GM19035 (cell line): ENCODE measurements at regions not wholly inside any gene's neighbourhood (a gene's known extent, or its start where the extent isn't known, plus 50 kb on each side); places are given as distances from the start of the nearest gene placed in this dataset.

Source experiments
- ATAC-seq: cut with Tn5 transposase; IDR thresholded peaks from one replicate; pipeline ENCODE4 v1.9.1; 2021; ENCODE audit not compliant: unreplicated experiment

DNA sequence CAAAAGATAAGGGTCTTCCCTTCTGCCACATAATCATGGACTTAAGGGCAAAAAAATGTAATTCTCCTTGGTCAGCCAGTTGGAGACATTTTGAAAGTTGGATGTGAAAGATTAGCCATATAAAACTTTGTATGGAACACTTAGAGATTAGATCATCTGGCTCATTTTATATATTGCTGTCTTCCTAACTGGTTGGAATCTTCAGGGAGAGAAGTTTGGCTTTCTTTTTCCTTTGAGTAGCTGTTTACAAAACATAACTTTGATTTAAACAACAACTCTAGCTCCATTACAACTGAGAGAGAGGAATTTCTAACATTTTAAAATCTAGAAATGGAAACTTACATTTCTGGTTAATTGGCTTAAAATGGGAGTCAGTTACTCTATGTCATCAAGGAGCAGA, 132.7 kb downstream of the RDH14 start:
- no peak for ATAC-seq

GRCh38 chr2:18426174-18426573, 134.3 kb downstream of the RDH14 start:
- ATAC-seq = no peak

DNA sequence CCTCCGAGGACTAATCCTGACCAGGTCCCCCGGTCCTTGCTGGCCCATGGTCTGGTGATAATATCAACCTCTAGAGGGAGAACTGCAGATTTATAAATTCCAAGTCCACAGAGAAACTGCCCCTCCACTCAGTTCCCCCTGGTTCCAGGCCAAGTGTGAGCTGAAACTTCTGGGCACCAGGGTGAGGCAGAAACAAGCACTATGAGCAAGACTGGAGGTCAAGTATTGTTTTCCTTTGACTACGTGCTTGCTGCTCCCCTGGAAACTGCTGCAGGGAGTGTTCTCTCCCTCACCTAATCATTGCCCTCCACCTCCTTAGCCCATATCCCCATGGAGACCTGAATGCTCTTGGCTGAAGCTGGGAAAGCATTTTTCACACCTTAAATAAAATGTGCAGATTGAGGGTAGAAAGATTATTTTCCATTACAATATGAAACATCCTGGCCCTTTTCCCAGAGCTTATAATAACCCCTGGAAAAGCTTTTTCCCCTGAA, 135.2 kb downstream of the RDH14 start:
- no peak for ATAC-seq

DNA sequence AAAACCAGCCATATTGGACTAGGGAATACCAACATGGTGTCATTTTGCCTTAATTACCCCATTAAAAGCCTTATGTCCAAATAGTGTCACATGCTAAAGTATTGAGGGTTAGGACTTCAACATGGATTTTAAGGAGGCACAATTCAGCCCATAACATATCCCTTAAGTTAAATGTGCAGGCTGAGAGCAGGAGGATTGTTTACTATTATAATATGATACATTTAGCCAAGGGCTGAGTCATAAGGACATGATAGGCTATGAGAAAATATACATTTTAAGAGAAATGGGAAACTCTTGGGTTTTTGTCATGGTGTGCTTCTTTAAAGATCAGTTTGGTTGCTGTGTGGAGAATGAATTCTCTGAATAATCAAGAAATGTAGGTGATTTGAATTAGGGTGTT, 136.8 kb downstream of the RDH14 start:
- no peak for ATAC-seq

DNA sequence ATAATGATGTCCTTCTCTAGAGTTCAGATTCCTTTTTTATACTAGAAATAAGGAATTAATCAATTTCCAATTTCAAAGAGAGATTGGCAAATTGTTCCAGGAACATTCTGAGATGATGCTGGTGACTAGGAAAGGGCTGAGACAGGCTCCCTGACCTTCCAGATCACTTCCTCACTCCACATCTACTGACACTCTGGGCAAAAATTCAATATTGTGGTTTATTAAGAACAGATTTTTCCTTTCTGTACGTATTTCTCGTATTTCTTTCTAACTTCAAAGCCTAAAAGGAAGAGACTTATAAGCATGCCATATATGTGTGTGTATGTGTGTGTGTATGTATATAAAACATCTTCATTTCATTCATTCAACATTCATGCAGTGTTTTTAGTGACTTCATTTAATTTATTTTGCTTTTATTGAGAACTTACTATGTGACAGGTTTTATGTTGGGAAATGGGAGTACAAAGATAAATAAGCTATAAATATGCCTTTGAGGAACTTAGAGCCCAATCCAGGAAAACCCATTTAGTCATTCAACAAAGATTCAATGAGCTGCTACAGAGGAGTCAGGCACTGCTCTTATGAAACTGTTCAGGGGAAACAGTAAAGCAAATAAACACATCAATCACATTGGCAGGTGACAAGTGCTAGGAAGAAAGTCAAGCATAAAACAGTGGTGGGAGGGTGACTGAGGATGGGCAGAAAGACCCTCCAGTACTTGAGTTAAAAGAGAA, 137.9 kb downstream of the RDH14 start:
- ATAC-seq = no peak

- no peak for ATAC-seq
These were observed 146.6 kb downstream of the RDH14 start for GRCh38 chr2:18413676-18414396.

GRCh38 chr2:18412980-18413675, 147.3 kb downstream of the RDH14 start:
- no peak for ATAC-seq

DNA sequence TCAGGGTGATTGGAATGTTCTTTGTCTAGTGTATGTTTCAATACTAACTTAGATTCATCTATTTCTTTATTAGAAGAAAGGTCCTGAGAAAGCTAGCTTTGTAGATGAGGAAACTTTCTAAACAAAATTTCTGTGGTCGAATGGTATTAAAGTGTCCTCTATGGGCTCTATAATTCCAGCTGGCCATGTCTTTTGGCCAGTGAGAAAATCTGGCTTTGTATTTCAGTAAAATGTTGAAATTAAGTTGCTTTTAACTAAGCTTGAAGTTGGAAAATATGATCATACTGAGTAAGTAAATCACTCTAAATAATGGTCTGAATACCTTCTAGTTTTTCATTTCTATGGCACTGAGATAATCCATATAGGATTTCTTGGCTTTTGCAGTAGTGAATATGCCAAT, 148.8 kb downstream of the RDH14 start:
- ATAC-seq = no peak

- ATAC-seq = no peak
These were observed 149.9 kb downstream of the RDH14 start for GRCh38 chr2:18410543-18410942.

- ATAC-seq = no peak
These were observed 151.8 kb downstream of the RDH14 start for GRCh38 chr2:18408638-18409037.

GRCh38 chr2:18406219-18406618, 154.2 kb downstream of the RDH14 start:
- no peak for ATAC-seq

- ATAC-seq = no peak
These were observed 155.7 kb downstream of the RDH14 start for GRCh38 chr2:18404708-18405107.

GRCh38 chr2:18403921-18404522, 156.4 kb downstream of the RDH14 start:
- no peak for ATAC-seq

DNA sequence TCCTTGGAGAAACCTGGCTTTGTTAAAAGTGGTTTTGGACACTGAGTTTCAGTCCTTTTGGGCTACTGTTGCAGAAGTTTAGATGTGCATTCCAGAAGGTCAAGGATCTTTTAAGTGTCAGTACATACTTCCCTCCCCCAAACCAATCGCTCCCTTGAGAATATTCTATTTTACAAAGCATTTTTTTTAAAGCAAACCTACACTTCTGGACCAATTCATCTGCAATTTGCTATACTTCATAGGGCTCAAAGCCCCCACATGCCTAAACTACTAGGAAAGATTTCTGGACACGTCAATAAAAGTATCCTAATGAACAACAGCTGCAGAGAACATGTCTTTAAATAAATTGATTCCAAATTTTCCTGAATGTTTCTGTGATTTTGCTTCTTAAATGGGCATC, 157.6 kb downstream of the RDH14 start:
- ATAC-seq = no peak

DNA sequence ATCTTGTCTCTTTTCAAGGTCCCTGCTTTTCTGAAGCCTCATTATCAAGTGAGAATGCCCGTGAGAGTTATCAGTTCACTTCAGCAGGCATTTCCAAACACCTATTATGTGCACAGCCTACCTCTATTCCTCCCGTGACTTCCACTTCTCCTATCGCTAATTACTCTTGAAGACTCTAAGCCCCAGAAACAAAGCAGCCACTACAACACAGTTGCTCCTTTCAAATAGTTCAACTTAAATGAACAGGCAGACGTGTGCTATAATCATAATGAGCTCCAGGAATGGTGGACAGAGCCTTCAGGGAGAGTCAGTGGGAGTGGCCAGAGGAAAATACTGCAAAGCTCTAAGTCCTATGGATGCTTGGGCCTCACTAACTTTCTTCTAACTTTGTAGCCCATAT, 159.0 kb downstream of the RDH14 start:
- no peak for ATAC-seq

- ATAC-seq = no peak
These were observed 160.9 kb downstream of the RDH14 start for GRCh38 chr2:18399601-18400000.

- no peak for ATAC-seq
These were observed 161.6 kb downstream of the RDH14 start for GRCh38 chr2:18398833-18399232.

GRCh38 chr2:18396329-18397010, 164.0 kb downstream of the RDH14 start:
- no peak for ATAC-seq

DNA sequence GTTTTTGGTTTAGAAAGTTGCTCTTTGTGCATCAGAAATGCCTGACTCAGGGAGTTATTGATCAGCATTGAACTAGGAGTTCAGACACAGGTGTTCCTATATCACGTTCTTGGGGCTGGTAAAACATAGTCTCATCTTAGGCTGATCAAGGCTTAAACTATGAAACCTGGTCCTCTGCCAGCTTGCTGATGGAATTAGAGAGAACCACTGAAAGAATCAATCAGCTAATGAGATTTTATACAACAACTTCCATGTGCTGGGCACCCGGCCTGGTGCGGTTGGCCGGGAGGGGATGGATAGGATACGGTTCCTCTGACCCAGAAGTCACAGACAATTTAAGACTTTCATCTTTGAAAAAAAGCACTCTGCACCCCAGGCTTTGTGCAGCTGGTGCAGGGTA, 164.9 kb downstream of the RDH14 start:
- no peak for ATAC-seq

- ATAC-seq = peak; percentile 90
These were observed 172.8 kb downstream of the RDH14 start for GRCh38 chr2:18387441-18388206.
